H1 (cell line): ENCODE measurements at regions not wholly inside any gene's neighbourhood (a gene's known extent, or its start where the extent isn't known, plus 50 kb on each side); places are given as distances from the start of the nearest gene placed in this dataset.

ENCODE experiments used
- CEBPB ChIP-seq: IDR thresholded peaks from 2 replicates; pipeline ENCODE4 v1.6.1; 2012; ENCODE audit warnings: low read depth, low read length
- EP300 ChIP-seq, 2 experiments: IDR thresholded peaks; 1 replicate in 1 of 2; 2 replicates in 1 of 2; pipeline ENCODE4 v1.6.1; 2011 to 2012; ENCODE audit warnings: low read depth in 2 of 2, low read length in 2 of 2, mild to moderate bottlenecking in 2 of 2, borderline replicate concordance in 1 of 2, inconsistent platforms in 1 of 2, moderate library complexity in 1 of 2
- JUN ChIP-seq: IDR thresholded peaks from 2 replicates; pipeline ENCODE4 v1.6.1; 2011; ENCODE audit warnings: low read depth, mild to moderate bottlenecking, improper control_type of control experiment, low read length
- POLR2A ChIP-seq, 2 experiments: IDR thresholded peaks; 1 replicate in 1 of 2; 2 replicates in 1 of 2; pipeline ENCODE4 v1.6.1; 2011; ENCODE audit warnings: low read depth in 2 of 2, low read length in 2 of 2, mild to moderate bottlenecking in 2 of 2; ENCODE audit errors: control extremely low read depth in 1 of 2
- POLR2AphosphoS5 ChIP-seq: IDR thresholded peaks from 2 replicates; pipeline ENCODE4 v1.6.1; 2011; ENCODE audit warnings: low read depth, low read length
- RBBP5 ChIP-seq: IDR thresholded peaks from 2 replicates; pipeline ENCODE4 v1.7.1; 2012; ENCODE audit warnings: low read depth, mild to moderate bottlenecking, inconsistent platforms, low read length, moderate library complexity, borderline replicate concordance
- RFX5 ChIP-seq: IDR thresholded peaks from 2 replicates; pipeline ENCODE4 v1.6.1; 2011; ENCODE audit warnings: low read depth, low read length, improper control_type of control experiment, borderline replicate concordance
- SUZ12 ChIP-seq: fragments of 200-600 bp; sonication (generic); IDR thresholded peaks from 2 replicates; pipeline ENCODE4 v1.6.1; 2012; ENCODE audit warnings: mild to moderate bottlenecking, inconsistent platforms, low read length, moderate library complexity, mixed read lengths
- TAF1 ChIP-seq: IDR thresholded peaks from 2 replicates; pipeline ENCODE4 v1.6.1; 2011; ENCODE audit warnings: mild to moderate bottlenecking, low read depth, low read length
- TF ChIP-seq, protein P1 (sequence below), 3 experiments: IDR thresholded peaks; 1 replicate in 2 of 3; 2 replicates in 1 of 3; pipeline versions ENCODE4 v1.5.1 to v1.6.1; 2011; ENCODE audit warnings: low read length in 3 of 3, mild to moderate bottlenecking in 3 of 3, inconsistent platforms in 2 of 3, low read depth in 1 of 3, moderate library complexity in 1 of 3; ENCODE audit not compliant: insufficient read depth in 1 of 3; ENCODE audit errors: control extremely low read depth in 1 of 3

- TF ChIP-seq, protein P1, sequence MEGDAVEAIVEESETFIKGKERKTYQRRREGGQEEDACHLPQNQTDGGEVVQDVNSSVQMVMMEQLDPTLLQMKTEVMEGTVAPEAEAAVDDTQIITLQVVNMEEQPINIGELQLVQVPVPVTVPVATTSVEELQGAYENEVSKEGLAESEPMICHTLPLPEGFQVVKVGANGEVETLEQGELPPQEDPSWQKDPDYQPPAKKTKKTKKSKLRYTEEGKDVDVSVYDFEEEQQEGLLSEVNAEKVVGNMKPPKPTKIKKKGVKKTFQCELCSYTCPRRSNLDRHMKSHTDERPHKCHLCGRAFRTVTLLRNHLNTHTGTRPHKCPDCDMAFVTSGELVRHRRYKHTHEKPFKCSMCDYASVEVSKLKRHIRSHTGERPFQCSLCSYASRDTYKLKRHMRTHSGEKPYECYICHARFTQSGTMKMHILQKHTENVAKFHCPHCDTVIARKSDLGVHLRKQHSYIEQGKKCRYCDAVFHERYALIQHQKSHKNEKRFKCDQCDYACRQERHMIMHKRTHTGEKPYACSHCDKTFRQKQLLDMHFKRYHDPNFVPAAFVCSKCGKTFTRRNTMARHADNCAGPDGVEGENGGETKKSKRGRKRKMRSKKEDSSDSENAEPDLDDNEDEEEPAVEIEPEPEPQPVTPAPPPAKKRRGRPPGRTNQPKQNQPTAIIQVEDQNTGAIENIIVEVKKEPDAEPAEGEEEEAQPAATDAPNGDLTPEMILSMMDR (IDR thresholded peaks at IDR 0.05; ENCODE audit: control extremely low read depth in 1 of 3, insufficient read depth in 1 of 3, low read depth in 1 of 3, low read length in 3 of 3) = no peak
- no peak for TF ChIP-seq JUN
- no peak for TF ChIP-seq CEBPB
- TF ChIP-seq POLR2AphosphoS5 = no peak
- no peak for TF ChIP-seq RFX5
- no peak for TF ChIP-seq RBBP5
- no peak for TF ChIP-seq SUZ12
- no peak for TF ChIP-seq POLR2A (IDR thresholded peaks at IDR 0.05; ENCODE audit: control extremely low read depth in 1 of 2, low read depth in 2 of 2, low read length in 2 of 2)
- no peak for TF ChIP-seq EP300 (IDR thresholded peaks at IDR 0.05; ENCODE audit: borderline replicate concordance in 1 of 2, low read depth in 2 of 2, low read length in 2 of 2)
- TF ChIP-seq TAF1 = no peak
Measured at GRCh38 chr21:15363921-15364320, 299.1 kb upstream of the NRIP1 start.
